DMS153 (cell line): ENCODE measurements at regions not wholly inside any gene's neighbourhood (a gene's known extent, or its start where the extent isn't known, plus 50 kb on each side); places are given as distances from the start of the nearest gene placed in this dataset.

Experiments used
- DNase-seq: peaks from one replicate; lab custom pipeline; 2025; lab: John Stamatoyannopoulos, UW

DNA sequence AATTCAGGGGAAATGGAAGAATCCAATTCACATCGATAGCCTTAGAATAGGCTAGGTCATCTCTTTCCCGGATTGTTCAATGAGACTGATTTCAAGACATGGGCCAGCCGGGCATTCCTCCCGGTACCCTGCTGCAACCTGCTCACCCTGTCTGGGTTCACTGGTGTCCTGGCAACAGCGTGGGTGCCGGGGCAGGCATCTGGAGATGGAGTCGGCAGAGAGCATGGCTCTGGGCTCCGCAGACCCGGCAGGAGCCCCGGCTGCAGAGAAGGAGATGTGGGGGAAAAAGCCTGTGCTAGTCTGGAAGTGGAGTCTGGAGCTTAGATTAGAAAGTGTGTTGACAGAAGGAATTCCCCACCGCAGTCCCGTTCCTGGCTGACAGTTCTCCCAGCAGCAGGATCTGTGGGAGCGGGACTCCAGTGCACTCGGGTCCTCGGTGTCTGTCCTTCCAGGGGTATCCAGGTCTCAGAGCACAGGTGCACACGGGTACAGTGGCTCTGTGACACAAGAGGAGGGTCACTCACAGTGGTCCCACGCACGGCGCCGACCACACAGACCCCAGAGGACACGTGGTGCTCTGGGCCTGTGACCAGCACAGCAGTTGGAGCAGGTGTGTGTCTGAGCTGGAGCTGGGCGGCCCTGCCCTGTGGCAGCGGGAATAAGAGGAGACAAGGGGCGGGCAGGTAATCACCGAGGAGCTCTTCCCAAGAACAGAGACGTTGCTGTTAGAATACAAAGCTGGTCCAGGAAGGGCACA lies 65.7 kb upstream of the PITRM1 start:
- DNase-seq = no peak

GRCh38 chr10:3237530-3237929 lies 64.9 kb upstream of the PITRM1 start:
- no peak for DNase-seq

GRCh38 chr10:3236644-3237404 lies 64.2 kb upstream of the PITRM1 start:
- DNase-seq = no peak

DNA sequence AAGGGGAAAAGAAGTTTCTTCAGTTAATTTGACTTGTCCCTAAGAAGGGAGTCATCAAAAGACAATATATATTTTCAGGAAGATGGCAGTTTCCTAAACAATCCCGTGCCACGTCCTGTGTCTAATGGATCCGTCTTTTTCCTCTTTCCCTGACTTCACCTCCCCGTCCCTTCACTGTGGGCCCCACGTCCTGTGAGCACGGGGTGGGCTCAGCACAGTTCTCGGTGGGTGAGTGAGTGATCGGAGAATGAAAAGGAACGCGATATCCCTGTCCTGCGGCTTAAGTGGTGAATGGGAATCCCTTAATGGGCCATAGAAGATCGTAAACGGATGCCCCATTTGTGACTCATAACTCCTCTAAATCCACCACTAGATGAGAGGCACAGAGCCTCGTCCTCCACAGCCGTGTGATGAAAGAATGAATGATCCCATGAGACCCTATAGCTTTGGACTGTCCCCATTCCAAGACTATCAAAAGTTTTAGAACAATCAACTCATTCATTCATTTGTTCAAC lies 63.5 kb upstream of the PITRM1 start:
- DNase-seq = no peak

GRCh38 chr10:3235395-3235794 lies 62.8 kb upstream of the PITRM1 start:
- DNase-seq = no peak

DNA sequence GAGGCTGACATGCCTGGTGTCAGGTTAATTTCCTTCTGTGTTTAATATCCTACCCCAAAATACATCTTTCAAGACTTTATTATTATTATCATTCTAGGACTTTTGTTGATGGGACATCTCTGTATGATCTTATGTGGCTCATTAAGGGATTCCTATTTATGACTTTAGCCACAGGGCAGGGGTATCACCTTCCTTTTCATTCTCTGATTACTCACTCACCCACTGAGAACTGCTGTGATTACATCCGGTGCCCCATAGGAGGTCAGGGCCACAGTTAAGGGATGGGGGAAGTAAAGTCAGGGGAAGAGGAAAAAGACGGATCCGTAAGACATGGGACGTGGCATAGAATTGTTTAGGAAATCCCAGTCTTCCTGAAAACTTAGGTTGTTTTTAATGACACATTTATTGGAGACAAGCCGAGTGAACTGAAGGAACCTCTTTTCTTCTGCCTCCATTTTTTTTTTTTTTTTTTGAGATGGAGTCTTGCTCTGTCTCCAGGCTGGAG lies 61.0 kb upstream of the PITRM1 start:
- no peak for DNase-seq

DNA sequence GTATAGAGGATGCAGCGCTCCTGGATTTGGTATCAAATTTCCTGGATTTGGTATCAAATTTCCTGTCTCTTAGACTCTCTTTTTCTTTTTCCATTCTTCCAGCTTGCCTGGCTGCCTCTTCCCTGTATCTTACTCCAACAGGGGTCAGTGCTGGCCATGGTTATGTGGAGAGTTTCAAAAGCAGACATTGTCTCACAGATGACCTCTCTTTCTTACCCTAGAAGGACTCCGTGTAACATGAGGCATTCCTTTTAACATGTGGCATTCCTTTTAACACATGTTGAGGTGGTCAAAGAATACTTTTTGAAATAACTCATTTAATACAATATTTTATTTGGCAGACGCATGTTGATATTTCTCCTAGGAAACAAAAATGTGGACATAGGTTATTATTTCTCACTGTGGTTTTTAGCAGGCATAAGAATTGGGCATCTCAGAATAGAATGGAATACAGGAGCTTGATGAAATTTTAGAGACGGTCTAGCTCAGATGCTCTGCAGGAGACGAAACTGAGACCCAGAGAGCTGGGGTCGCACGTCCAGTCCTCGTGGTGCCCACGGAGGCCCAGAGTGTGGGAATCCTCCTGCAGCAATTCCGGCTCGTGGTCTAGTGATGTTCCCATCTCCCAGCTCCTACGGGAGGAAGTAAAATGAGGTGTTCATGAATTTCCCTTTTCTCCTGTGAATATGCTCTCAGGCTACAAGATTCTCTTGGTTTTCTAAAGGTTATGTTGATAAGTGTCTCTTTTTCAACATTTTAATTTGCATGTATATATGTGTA lies 59.6 kb upstream of the PITRM1 start:
- no peak for DNase-seq

DNA sequence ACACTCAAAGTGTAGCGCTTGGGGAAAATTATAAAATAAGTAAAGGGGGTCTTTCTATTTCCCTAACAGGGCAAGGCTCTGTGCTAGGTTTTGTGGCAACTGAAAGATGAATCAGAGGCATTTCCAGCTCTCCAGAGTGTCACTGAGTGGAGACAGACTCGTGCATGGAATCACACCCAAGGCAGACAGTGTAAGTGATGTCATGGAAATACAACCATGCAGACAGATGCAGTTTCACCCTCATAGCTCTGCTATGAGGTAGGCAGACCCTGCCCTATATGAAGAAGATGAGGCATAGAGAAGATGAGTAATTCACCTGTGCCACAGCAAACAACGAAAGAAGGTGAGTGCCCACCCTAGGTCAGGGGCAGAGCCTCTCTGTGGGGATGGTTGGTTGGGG lies 57.2 kb upstream of the PITRM1 start:
- no peak for DNase-seq

DNA sequence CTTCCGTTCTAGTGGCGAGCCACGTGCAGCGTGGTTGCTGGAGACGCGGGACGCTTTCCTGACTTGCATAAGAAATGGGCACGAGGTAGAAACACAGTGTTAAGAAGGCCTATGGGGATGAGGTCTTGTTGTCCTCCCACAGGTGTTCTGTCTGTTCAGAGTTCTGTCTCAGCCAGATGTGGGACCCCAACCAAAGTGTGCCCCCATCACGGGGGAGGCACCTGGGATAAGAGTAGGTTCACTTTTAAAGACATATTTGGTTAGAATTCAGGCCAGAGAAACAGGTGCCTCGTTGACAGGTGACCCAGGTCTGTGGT lies 56.0 kb upstream of the PITRM1 start:
- DNase-seq = no peak

GRCh38 chr10:3226960-3227744 lies 54.6 kb upstream of the PITRM1 start:
- no peak for DNase-seq

GRCh38 chr10:3225561-3225960 lies 53.0 kb upstream of the PITRM1 start:
- DNase-seq = no peak

GRCh38 chr10:3224241-3224640 lies 51.7 kb upstream of the PITRM1 start:
- no peak for DNase-seq

GRCh38 chr10:3222626-3223025 lies 50.0 kb upstream of the PITRM1 start:
- no peak for DNase-seq
